SKM-1 (cell line): ENCODE measurements at regions not wholly inside any gene's neighbourhood (a gene's known extent, or its start where the extent isn't known, plus 50 kb on each side); places are given as distances from the start of the nearest gene placed in this dataset.

Experiments used
- DNase-seq: peaks from one replicate; lab custom pipeline; 2025; ENCODE audit not compliant: unreplicated experiment; lab: John Stamatoyannopoulos, UW

DNA sequence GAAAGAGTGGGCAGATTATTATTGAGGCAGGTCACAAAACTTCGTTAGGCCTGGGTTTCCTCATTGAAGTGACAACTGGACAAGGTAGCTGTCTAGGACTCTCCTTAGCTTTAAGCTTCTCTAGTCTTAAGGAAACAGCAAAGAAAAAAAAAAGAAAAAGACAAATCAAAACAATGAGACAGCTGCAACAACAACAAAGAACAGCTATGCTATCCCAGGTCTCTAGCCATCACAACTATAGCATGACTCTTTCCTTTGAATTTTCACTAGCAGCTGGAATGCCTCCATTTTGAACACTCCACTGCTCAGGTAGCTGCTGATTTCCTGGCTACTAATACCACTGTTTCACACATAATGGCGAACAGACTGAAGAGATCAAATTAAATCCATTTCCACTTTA lies 302.4 kb upstream of the SORL1-AS1 start:
- no peak for DNase-seq

DNA sequence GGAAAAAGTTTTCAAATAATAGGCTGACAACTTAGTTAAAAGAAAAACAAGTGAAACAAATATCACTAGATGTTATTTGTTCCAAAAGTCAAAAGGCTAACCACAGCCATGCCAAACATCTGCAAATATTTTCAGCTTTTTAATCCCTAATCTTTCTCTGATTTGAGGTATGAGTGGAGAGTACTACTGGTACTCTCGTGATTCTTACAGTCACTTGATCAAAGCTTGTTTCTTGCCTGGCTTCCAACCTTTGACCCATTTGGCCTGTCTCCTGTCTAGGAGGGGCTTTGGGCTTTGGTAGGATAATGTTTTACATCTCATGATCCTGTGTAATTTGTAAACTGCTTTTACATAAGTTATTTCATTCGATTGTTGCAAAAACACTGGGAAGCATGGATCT lies 301.8 kb upstream of the SORL1-AS1 start:
- no peak for DNase-seq

DNA sequence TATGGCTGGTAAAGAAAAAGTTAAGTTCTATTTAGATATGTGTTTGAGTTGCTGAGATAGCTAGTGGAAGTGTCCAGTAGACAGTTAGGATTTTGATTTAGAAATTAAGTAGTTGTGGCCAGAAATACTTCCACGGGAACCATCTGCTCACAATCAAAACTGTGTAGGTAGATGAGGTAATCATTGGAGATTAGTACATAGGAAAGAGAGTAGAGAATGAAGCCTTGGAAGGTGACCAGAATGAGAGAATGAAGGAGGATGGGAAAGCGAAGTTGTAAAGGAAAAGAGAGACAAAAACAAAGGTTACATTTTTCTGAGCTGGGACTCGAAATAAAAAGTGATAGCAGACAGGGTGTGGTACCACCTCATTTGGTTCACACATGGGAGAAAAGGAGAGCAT lies 296.9 kb upstream of the SORL1-AS1 start:
- no peak for DNase-seq

DNA sequence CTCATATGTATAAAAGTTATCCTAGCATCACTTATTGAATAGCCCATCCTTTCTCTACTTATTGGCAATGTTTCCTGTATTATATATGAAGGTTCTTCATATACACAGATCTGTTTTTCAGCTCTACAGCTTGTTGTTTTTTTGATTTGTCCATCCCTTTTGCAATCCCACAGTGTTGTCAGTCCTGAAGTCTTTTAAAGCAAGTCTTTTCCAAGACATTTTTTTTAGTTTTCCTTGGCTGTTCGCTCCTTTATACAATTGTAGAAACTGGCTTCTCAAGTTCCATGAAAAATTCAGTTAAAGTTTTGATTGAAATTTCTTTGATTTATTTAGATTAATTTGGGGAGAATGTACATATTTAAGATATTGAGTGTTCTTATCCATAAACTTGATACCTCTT lies 295.3 kb upstream of the SORL1-AS1 start:
- no peak for DNase-seq

DNA sequence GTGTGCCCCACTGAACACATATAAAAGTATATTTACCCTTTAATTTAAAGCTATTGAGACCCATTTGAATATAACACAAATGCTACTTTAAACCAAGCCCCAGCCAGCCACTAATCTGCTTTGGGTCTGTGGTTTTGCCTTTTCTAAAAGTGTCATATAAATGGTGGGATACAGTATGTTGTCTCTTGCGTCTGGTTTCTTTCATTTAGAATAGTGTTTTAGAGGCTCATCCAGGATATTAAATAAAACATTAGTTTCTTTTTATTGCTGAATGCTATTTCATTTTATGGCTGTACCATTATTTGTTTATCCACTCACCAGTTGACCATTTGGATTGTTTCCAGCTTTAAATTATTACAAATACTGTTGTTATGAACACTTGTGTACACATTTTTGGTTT lies 290.5 kb upstream of the SORL1-AS1 start:
- no peak for DNase-seq

DNA sequence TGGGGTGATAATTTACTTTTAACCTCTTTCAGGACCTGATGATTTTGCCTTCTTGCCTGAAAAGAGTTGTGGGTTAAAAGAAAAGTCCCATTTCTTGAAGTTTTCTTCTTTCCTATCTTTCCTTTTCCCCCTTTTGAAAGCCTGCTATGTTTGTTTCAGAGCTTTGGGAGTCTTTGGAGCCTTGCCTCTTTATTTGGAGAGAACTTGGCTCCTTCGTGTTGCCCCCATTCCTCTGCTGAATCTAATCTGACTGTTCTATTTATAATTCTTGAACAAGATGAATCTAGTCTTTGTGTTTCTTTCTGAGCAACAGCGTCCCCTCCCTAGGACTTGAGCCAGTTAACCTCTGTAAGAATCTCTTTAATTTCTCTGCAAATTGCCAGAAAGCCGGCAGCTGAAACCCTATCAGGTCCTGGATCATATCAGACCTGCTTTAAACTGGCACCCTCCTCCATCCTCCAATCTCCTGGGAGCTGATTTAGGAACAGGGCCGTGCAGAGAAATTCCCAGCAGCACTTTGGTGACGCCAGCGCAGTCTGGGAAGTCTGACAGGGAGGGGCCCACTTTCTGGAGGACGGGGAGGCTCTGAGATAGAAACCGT lies 289.1 kb upstream of the SORL1-AS1 start:
- DNase-seq: no peak

DNA sequence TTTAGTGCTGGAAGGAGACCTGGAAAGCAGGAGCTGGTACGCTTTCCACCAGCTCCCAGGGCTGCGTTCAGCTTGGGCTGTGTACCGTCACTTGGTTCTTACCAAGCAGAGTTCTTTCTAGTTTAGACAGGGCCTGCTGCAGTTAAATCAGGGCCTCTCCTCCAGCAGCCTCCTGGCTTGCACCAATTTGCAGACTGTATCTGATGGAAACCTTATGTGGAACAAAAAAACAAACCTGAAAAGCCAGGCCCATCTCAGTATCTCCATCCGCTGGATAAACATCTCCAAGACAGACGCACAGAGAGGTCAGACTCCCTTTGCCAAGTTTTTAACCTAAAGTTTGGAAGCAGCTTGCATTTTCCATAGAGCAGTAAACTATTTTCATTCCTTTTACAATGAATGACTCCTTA lies 288.6 kb upstream of the SORL1-AS1 start:
- DNase-seq: no peak

DNA sequence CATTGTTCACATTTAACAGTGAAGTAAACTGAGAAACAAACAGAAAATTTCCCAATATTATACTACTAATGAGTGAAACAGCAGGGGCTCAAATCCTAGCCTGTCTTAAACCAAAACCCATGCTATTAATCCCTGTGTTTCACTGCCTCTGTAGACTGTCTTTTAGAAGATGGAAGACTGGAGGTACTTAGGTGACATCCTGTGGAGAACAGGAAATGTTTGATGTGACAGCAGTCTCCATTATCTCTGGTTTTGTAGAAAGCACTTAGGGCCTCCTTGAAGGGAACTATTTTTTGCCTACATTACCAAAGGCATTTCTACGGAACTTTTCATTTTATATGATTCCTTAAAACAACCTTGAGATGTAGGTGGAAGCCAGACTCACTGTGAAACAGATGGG lies 288.1 kb upstream of the SORL1-AS1 start:
- DNase-seq: no peak

DNA sequence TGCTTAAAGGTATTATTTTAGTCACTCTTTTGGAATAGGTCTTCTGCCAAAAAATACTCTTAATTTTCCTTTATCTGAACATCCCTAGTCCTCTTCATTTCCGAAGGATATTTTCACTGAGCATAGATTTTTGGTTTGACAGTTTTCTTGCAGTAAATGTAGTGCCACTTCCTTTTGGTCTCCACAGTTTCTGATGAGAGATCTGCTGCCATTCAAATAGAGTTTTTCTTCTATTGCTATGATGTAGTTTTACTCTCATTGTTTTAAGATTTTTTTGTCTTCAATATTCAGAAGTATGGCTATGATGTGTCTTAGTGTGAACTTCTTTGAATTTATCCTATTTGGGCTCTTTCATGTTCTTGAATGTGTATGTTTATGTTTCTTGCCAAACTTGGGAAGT lies 281.1 kb upstream of the SORL1-AS1 start:
- DNase-seq: no peak

DNA sequence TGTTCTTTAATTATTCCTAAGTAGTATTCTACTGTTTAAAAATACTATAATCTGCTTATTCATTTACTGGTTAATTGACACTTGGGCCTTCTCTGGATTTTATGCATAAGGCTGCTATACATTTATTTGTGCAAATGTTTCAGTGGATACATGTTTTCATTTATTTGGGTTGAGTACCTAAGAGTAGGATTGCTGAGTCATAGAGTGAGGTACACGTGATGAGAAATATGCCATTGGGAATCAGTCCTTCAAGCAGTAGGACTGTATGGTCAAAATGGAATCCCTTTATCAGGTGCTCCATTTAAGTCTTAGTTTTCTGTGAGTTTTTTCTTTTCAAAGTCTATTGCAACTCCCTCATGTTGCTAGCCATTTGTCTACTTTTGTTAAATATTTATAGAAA lies 275.2 kb upstream of the SORL1-AS1 start:
- DNase-seq: no peak

DNA sequence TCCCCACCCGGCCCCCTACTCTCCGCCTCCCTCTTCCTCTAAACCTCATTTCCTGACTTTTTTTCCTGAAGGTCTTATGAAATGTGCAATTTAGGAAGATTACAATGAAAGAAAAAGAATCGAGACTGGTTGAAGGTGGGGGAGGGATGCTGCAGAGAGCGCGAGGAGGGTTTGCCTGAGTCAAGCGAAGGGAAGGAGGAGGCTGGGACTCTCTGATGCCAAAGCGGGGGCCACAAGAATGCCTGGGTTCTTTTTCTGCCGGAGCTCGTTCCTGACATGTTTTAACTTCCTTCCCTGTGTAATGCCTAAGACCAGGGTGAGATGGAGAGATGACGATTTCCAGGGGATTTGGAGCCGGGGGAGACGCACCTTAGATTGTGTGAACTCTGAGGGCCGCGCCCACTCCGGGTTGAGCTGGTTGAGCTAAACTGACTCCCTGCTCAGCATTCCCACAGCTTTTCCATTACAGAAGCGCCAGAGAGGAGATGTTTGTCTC lies 270.5 kb upstream of the SORL1-AS1 start:
- no peak for DNase-seq

DNA sequence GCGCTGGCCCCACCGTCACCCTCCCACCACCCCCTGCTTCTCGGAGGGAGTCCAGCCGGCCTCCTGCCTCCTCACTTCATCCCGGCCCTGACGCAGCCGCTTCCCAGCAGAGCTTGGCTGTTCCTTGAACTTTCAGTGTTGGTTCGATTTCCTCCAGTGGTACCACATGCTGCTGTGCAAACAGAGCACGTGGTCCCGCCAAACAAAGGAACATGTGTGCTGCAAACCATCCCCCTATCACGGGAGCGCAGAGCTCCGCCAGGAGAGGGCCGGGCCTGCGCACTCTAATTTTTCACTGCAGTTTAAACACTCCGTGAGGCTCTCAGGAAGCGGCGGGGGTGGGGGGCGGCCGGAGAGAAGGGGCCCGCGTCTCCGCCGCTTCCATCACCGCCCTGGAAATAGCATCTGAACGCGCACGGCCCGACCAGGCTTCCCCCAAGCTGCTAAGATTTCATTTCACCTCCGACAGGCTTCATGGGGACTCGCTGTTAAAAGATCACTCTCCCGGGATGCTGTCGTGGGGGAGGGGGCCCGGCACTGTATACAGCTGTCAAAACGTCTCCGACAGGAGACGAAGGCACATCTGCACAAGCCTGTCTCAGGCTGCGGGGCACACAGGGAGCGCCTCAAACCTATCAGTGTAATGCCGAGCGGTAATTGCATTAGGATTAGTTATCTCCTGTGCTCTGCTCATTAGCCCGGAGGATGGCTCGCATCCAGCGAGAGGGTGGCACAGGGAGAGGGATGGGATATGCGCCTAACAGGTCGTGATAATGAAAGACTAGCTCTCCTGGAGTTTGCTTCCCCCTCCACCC lies 269.9 kb upstream of the SORL1-AS1 start:
- DNase-seq: no peak

DNA sequence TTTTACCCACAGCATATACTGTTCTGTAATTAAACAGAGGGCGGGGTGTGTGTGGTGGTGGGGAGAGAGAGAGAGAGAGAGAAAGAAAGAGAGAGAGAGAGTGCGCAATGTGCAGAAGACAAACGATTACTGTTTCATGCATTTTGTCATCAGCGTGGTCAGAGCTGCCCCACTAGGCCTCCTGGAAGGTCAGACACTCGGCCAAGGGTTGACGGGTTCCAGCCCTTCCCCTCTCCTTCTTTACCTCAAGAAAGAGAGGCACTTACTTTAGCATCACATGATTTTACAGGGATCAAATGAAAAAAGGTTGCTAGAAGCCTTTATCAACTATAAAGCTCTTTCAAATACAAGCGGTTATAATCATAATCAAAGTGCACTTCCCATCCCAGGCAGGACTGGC lies 269.2 kb upstream of the SORL1-AS1 start:
- no peak for DNase-seq

DNA sequence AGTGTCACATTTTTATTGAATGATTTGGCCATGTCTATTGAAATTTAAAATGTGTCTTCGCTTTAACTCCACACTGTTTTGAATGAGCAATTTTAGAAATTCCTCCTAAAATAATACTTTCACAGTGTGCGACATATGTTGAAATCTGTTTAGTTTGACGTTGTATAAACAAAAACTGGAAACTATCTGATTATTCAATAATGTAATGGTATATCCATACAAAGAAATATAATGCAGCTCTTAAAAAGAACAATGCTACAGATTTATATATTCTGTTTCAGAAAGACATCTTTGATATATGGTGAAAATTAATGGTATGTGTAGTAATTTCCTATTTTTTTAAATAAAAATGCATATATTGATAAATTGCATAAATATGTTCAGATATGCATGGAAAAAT lies 268.7 kb upstream of the SORL1-AS1 start:
- no peak for DNase-seq

DNA sequence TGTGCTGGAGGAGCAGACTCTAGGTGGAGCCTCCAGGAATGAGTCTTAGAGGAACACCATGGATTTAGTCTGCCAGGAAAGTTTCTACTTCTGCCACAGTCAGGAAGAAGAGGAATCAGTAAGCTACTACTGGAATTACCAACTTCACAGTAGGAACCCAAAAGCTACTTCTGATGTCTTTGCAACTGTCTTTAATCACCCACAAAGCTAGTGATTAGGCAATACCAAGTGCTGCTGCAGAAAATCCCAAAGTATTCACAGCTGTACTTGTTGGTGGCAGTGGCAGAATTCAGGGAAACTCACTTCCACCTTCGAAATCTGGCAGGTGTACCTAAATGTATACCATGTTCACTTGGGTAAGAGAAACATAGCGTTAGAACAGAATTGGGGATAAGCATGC lies 264.5 kb upstream of the SORL1-AS1 start:
- DNase-seq: no peak

DNA sequence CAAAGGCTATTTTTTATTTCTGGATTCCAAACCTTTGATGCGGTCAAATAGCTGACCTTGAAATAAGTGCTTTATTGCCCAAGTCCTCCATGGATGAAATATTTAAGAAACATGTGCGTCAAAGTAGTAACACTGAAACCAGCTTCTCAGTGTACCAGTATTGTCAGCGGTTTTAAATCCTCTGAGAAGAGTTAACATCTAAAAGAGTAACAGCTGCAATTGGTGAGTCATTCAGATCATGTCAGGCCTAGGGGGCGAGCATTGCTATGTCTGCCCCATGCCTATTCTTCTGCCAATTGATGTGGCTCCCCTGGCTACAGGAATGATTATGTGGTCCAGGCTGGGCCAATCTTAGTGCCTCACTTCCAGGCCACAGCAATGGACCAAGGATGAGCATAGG lies 263.3 kb upstream of the SORL1-AS1 start:
- no peak for DNase-seq

DNA sequence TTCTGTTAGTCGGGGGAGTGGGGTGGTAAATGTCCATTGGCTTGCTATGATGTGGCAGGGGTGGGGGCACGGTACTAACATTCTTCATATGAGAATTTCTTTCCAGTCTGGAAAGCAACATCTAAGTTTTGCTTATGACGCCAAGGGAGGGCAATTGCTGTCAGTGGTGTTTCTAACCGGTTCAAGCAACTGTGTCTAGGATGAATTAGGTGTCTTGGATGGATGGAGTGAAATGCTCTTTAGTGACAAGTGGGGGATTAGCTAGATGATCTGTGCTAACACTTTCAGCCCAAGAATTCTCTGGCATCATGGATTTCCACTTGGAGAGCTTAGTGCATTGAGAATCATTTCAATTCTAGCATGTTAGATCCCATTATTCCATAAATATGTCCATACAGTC lies 262.6 kb upstream of the SORL1-AS1 start:
- no peak for DNase-seq

DNA sequence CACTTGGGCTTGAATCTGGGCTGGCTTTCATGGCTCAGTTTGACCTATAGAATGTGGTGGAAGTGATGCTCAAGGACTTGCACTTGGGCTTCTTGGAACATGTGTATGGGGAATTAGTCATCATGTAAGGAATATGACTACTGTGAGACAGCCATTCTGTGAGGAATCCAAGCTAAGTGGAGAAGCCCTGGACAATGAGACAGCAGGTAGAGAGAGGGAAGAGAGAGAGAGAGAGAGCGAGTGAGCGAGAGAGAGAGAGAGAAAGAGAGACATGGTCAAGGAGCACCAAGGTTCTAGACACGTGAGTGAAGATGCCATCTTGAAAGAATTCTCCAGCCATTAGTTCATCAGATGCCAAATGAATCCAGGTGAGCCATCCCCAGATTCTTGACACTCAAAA lies 261.6 kb upstream of the SORL1-AS1 start:
- no peak for DNase-seq

DNA sequence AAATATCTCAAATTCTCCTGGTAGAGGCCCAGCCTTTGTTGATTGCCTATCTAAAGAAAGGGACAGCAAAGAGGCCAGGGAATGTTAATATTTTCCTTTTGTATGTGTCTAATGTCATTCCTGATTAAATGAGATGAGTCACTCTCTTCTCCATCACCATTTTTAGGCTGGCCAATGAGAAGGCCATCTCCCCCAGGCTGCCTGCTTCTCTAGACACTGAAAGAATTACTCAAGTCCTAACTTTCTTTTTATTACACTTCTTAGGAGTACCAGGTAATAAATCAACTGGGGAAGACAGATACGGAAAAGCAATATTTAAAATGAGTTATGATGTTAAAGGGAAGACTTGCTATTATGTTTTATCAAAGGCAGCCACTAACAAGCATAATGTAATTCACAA lies 259.2 kb upstream of the SORL1-AS1 start:
- DNase-seq: no peak

DNA sequence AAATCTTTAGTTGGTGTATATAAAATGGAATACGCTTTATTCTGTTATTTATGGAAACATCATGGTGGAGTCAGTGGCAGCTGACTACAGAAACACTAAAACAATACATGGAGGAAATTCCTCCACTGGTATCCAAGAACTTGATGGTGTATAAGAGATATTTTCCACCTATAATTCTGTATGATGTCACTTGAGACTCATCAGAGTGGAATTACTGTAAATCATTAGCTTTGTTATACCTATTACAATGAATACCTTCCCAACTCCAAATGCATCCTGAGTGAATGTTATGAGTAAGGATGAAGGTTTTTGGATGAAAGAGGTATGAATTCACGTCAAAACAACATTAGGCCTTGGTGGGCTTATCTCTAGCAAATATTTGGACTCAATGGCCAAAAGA lies 258.5 kb upstream of the SORL1-AS1 start:
- DNase-seq: no peak

DNA sequence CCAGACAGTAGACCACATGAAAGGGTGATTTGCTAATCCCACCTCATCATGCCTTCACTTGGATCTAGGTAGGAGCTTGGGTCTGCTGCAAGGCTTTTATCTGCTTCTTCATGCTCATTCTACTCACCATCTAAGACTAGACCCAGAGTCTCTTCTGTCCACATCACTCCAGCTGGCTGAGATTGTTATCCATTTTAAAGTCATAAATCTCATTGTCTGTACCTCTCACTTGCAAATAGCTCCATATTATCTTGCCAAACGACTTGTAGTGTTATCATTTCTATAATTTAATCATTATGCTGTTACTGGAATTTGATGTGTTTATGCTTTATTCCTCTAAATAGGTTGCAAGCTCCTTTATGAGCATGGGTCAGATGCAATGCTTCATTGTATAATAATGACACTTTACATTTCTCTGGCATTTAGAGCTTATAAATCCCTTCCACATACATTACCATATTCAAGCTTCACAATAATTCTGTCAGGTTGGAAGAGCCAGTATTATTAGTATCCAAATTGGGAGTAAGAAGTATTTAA lies 254.2 kb upstream of the SORL1-AS1 start:
- DNase-seq: no peak

DNA sequence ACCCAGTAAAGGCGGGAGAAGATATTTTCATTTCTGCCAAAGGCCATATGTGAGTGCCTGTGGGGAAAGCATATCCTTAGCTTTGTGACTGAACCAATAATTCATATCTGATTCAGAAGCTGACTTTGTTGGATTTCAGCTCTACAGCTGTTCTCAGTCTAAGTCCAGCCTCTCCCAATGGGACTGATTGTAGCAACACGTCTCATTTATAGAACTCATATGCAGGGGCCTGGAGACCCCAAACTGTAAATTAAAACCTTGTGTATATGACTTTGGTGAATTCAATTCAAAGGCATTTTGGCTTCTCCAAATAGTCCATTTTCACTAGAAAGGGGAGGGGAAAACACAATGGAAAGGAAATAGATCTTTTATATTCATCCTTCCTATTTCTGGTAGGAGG lies 250.4 kb upstream of the SORL1-AS1 start:
- DNase-seq: no peak

DNA sequence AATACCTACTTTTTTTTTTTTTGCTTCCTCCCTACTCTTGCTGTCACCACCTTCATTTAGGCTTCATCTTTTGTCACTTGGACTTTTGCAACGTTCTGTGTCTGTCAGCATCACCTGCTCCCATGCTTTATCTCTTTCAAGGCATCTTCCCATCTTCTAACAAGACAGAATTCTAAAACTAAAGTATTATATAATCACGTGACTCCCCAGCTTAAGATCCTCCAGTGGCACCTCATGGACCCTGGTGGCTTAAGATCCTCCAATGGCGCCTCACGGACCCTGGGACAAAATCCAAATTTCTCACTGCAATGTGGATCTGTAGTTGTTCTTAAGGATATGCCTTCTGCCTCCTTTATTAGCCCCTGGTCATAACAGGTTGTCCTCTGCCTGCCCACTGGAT lies 248.2 kb upstream of the SORL1-AS1 start:
- no peak for DNase-seq
